GM19043 (cell line): ENCODE measurements at regions not wholly inside any gene's neighbourhood (a gene's known extent, or its start where the extent isn't known, plus 50 kb on each side); places are given as distances from the start of the nearest gene placed in this dataset.

Source experiments
- ATAC-seq: cut with Tn5 transposase; IDR thresholded peaks from one replicate; pipeline ENCODE4 v1.9.1; 2021; ENCODE audit warnings: low read depth; ENCODE audit not compliant: unreplicated experiment

DNA sequence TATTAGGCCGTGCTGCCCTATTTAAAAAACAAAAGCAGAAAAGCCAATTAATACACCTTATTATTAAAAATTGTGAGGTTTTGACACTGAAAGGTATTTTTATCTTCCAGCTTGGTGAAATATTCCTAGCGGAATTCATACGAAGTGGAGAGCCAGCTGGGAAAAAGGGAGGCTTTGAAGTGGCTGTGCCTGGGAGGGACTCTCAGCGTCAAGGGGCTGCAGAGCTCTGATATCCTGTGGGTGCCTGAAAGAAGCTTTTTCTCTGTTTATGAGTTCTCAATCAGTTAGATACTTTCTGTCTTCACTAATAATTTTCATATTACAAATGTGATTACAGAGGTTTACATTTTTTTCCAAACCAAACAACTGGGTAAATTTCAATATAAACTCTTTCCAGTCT, 140.2 kb upstream of the MIR17HG start:
- no peak for ATAC-seq

DNA sequence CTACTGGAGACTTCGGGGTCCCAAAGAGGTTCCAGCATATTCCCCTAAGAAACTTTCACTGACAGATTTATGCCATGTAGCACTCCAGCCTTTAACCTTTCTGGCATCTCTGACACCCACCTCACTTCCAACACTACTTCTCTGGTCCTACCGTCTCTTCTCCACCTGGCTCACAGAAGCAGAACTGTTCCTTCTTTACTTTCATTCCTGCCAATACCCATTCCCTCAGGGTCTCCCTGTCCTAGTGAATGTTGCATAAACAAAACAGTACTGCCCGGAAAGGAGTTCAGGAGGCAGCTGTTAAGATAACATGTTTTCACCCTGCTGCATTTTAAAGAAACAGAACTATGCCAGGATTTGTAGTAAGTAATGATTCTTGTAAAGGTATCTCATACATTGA, 136.0 kb upstream of the MIR17HG start:
- ATAC-seq = no peak

DNA sequence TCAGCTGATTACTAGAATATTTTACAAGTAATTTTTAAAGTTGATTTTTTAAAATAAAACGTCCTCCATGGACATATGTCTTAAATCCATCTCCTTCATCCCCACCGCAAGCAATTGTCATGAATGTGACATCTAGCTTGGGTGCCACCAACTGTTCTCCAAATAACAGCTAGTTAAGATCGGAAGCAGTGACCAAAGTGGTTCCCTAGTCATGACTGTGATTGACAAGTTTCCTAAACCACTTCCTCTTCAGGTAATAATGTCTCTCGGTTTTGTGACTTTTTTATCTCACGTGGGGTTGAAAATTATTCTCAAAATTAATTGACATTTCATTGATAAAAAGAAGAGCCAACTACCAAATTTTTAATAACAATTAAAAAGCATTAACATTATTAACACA, 135.3 kb upstream of the MIR17HG start:
- ATAC-seq = no peak

DNA sequence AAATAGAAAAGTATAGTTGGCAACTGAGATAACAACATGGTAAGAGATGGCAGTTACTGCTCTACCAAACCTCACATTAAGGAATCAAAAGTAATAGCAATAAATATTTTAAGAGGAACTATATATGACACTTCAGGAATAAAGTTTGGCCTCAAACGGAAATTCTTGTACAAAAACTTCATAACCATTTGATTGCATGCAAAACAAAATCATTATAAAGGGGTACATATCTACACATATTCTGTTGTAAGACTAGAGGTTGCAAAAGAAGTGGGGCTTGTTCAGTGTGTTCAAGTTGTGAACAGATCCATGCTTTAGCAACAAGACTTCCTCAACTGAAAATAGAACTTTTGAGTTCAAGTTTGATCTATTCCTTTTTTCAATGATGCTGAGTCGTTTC, 133.5 kb upstream of the MIR17HG start:
- ATAC-seq = no peak

DNA sequence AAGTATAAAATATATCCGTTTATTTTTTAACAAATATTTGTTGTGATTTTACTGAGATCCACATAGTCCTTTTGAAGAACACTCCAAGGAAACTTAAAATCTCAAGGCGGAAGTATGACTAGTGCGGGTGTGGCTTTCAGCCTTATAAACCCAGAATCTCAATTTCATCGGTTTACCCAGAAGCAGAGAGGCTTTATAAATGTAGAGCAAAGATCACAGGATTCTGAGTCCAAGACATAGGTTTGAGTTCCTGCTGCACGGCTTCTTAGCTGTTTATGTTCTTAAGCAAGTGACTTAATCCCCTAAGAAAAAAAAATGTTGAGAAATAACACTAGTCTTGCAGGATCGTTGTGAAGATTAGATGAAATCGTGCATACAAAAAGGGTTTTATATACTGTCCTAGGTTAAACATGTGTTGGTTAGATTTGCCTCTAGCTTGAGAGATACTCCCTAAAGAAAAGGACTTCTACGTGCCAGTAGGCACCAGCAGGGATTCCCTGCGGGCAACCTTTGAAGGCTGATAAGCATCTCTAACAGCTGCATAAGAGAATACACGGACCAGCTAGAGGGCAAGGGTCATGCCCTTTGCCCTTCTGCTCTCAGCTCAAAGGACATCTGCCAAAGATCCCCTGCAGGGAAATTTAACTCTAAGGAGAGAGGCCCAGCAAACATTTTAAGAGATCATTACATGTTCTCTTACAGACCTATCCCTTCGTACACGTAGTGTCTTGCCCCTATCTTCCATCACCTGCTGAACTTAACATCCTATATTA, 130.4 kb upstream of the MIR17HG start:
- ATAC-seq = no peak

DNA sequence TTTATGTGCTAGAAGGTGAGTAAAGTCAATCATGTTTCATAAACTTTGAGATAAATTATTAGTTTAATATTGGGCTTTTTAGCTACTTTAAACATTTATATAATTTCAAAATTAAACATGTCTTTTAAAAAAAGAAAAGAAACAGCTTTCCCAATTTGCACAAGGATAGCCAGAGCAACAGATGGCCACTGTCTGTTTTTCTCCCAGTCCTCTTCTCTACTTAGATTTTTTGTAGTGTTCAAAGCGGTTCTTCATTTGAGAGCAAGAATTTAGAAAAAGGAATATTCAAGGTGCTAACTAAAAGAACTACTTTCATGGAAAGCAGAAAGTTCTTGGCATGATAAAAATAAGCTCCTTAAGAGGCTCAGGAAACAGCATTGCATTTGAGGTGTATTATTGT, 128.3 kb upstream of the MIR17HG start:
- ATAC-seq = no peak

DNA sequence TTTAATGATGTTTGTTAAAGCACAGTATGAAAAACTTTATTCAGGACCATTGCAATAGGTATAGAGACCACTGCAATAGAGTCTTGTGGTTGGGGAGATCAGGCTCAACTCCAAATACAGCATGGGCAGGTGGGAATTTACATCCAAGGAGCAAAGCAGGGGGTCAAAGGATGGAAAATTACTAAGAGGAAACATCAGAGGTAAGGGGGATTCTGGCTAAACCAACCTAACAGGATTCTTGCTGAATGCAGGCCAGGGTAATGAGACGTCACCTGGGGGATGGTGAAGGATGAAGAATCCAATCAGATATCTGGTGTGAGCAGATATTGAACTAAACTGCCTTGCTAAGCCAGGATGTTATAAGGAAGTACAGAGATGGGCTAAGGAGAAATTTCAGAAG, 126.6 kb upstream of the MIR17HG start:
- ATAC-seq = no peak

DNA sequence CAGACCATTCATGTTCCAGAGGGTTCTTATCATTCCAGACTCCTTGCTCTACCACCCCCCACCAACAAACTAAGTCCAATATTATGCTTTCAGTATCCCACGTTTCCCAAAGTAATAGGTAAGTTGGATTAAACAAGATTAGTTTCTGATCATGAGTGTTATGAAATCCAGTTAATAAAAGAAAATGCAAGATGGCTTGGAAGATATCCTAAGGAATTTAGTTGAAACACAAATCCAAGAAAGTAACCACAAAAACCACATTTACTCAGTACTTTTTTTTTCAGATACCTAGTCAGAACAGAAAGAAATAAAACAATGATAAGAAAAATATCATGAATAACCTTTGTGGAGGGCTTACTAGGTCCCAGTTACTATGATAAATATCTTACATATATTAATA, 119.4 kb upstream of the MIR17HG start:
- ATAC-seq = no peak

DNA sequence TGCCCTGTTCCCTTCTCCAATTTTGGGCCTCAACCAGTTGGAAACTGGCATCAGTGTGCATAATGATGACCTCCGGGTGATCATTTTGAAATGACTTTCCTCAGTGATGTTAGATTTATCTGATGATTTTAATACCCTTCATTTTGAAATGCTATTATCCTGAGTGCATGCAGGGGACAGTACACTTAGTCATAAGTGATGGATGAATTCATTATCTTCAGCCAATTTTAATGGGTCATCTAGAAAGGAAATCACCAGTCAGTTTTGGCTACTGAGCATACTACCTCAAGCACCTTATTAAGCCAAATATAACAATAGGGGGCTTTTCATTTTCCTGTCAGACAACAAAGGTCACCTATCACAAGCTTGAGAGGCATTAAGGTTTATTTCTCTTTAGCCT, 118.5 kb upstream of the MIR17HG start:
- ATAC-seq = no peak

DNA sequence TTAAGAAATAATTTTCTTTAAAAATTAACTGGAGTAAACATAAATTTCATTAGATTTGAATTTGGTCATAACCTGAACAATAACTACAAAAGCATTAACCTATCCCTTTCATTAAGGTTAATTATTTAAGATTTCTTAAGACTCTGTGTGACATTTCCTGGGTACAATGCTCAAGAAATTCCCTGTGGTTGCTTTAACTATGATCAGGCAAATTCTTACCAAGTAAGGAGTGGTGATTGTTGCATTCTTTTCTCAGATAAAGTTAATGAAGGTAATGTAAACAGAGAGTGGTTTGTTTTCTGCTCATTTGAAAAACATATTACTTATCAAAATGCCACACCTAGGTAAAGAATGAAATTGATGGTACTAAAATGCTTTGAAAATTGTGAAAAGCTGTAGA, 114.8 kb upstream of the MIR17HG start:
- ATAC-seq = no peak

DNA sequence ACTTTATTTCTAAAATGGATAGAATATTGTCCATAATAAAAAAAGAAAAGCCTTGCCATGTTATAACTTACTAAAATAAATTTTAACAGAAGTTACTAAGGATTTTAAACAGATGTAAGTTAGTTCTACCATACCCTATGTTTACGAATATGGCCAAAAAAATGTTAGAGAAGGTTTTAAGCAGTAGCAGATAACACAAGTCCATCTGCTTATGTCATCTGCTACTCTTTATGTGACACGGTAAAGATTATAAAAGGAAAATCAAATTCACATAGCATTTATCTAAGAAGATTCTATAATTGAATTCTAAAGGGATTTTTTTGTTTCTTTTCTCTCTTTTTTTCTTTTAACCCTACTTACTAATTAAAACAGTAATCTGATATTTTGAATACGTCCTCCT, 114.2 kb upstream of the MIR17HG start:
- no peak for ATAC-seq

DNA sequence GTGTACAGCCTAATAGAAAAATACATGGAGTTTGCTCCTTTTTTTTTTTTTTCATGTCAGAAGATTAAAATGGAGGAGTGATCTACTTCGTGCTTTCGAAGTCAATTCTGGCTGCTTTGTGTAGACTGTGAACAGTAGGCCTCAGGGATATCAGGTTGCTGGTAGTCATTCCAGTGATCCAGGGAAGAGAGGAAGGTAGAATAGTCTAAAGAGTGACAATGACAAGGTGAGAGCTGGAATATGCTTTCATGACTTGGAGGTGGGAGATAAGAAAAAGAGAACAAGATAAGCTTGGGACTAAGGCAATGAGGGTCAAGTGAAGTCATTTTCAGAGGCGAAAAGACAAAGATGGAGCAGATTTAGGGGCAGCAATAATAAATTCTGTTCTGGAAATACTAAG, 111.3 kb upstream of the MIR17HG start:
- ATAC-seq = no peak

DNA sequence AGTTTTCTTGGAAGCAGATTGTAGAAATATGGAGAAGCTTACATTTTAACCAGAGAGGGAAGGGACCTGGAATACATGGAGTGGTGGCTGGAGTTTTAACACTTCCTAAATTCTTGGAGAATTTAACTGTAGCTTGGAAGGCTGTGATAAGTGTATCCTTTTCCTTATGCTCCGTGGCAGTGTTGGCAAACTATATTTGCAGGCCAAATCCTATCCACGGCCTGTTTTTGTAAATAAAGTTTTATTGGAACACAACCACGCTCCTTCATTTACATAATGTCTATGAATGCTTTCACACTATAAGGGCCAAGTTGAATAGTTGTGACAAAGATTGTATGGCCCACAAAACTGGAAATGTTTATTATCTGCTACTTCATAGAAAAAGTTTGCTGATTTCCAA, 110.6 kb upstream of the MIR17HG start:
- ATAC-seq = no peak

DNA sequence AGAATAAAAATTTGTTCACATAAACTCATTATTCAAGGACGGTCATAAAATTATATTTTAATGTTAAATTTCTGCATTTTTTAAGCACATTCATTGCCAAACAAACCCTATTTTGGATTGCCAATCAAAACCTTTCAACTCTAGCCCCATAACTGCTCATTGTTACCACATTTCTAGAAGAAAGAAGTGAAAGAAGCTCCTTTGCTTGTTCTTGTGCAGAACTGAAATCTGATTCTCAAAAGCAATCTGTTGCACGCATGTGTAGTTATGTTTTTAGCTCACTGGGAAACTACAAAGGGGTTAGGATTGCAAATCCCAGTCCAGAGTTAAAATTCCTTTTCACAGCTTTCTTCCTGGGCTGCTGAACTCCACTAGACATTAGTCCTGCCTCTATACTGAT, 109.5 kb upstream of the MIR17HG start:
- ATAC-seq = no peak

DNA sequence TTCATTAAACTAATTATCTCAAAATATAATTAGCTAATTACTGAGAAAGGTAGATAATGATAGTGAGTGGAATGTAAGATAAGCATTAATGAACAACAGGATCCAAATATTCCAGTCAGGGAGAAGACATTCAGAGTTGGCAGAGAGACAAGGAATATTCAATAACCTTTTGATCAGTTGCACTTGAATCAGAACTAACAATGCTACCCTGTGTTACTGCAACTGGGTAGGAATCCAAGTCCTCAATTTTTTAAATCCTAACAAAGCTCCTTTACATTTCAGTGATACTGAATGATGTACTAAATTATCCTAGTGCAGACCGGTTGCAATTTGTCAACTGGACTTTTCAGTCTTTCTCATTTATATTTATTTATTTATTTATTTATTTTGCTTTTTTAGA, 107.1 kb upstream of the MIR17HG start:
- no peak for ATAC-seq

DNA sequence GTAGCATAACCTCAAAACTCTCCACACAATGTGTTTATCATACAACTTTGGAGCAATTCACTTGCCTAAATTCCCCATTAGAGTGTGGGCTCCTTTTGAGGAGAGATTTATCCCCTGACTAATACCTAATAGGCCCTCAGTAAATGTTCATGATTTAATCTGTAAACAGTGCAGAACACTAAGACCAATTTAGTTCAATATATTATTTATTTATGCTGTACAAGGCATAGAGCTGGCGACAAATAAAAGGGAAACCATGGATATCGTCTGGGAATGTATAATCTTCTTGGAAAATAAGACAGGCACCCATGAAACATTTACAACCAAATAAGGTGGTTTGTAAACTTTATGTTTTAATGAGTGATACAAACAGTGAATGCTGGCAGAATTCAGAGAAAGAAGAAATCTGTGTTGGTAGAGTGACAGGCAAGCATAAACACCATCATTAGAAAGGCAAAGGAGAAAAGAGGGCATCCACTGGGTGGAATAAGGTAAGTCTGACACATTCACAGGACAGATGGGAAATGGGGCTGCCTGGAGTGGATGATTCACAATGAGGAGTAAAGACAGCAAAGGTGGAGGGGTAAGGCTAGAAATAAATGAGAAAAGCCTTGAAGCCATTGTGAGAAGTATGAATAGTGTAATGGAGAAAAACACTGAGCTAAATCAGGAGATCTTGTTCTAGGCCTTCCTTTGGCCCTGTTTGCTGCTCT, 106.1 kb upstream of the MIR17HG start:
- ATAC-seq = no peak

DNA sequence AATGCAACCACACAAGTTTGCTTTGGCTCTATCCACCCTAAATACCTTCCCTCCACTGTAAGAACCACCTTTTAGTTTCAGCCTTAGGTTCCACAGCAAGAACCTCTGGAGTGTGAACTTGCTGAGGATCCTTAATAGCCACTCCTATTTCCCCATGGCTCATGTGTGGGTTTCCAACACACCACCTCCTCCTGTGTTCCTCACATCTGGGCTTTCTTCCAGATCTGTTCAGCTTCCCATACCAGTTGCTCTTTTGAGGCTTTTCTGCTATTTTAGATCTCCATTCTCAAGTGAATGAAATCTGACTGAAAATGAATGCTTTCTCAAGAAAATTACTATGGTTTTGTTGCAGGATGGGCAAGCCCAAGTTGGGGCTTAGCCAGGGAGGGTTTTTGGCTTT, 104.8 kb upstream of the MIR17HG start:
- no peak for ATAC-seq

DNA sequence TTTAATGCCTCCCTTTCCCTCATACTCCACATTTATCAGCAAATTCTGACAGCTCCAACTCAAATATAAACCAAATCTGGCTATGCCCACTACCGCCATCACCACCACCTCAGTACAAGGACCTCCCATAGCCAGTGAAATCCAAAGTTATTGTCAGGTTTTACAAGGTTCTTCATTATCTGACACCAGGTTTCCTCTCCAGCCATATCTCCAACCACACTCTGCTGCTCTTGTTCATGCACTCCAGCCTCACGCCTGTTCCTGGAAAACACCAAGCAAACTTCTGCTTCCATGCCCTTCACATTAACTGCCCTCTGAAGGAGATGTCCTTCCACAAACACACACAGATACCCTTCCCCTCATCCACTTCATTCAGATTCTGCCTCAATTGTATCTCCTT, 102.2 kb upstream of the MIR17HG start:
- ATAC-seq = no peak

DNA sequence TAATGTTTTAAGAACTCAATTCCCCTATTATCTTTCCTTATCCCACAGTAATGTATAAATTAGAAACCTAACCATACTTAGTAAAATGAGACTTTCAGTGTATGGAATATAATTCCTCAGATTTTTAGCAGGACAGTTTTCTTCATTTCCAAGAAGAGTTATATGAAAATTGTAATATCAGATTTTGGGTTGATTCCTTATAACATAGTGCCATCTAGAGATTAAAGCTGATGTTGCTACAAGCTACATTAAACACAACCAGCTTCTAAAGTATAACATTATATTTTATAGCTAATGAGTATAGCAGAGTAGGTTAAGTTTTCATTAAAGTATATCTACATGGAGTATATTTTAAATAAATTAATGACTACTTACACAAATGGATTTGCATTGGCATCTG, 99.7 kb upstream of the MIR17HG start:
- ATAC-seq = no peak

DNA sequence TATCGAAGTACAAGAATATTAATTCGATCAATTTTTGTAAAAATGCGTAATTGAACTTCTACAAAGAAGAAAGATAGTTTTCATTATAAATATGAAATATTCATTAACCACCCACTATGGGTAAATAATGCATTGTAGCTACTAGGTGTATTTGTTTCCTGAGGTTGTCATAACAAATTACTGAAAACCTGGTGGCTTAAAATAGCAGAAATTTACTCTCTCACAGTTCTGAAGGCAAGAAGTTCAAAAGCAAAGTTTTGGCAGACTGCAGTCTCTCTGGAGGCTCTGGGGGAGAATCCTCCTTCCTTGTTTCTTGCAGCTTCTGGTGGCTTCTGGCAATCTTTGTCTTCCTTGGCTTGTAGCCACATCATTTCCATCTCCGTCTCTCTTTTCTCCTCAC, 99.2 kb upstream of the MIR17HG start:
- ATAC-seq = no peak

DNA sequence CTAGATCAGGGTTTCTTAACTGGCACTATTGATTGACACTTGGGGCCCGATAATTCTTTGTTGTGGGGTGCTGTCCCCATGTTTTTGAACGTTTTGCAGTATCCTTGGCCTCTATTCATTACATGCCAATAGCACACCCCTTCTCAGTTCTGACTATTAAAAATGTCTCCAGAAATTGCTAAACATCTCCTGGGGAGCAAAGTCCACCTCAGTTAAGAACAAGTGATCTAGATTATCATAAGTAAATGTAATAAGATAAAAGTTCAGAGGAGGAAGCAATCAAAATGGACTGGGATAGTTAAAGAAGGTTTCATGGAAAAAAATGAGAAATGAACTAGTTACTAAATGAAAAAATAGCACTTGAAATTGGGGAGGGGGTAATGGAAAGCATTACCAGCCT, 98.1 kb upstream of the MIR17HG start:
- ATAC-seq = no peak

DNA sequence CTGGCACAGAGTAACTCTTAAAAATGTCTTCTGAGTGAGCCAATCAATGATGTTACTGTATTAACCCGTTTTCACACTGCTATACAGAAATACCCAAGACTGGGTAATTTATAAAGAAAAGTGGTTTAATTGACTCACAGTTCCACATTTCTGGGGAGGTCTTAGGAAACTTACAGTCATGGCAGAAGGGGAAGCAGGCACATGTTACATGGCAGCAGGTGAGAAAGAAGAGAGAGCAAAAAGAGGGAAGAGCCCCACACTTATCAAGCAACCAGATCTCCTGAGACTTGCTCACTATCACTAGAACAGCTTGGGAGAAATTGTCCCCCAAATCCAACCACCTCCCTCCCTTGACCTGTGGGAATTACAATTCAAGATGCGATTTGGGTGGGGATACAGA, 97.6 kb upstream of the MIR17HG start:
- no peak for ATAC-seq
